ENCODE measurements at regions not wholly inside any gene's neighbourhood (a gene's known extent, or its start where the extent isn't known, plus 50 kb on each side); places are given as distances from the start of the nearest gene placed in this dataset.

- no peak for DNase-seq (ENCODE audit: low read depth)
- TF ChIP-seq CTCF (IDR thresholded peaks at IDR 0.05; ENCODE audit: insufficient read depth, low read length) = no peak
- H3K4me3 ChIP-seq (ENCODE audit: low read depth, low read length) = no peak overlapping the region
These were observed 350.5 kb upstream of the NRG3 start for GRCh38 chr10:81524467-81524866.

- no peak for TF ChIP-seq CTCF (IDR thresholded peaks at IDR 0.05; ENCODE audit: insufficient read depth, low read length)
These were observed 342.6 kb upstream of the NRG3 start for GRCh38 chr10:81532403-81532802.

GRCh38 chr10:81534991-81535390, 340.0 kb upstream of the NRG3 start:
- no peak for DNase-seq (ENCODE audit: low read depth)
- H3K4me3 ChIP-seq (ENCODE audit: low read depth, low read length) = no peak overlapping the region
- no peak for TF ChIP-seq CTCF (IDR thresholded peaks at IDR 0.05; ENCODE audit: insufficient read depth, low read length)

More at GRCh38 chr10:81532403-81532802, 342.6 kb upstream of the NRG3 start:
- DNase-seq (ENCODE audit: low read depth) = no peak
- H3K4me3 ChIP-seq (ENCODE audit: low read depth, low read length) = no peak overlapping the region

GRCh38 chr10:81541517-81541916, 333.5 kb upstream of the NRG3 start:
- H3K4me3 ChIP-seq (ENCODE audit: low read depth, low read length) = no peak overlapping the region
- TF ChIP-seq CTCF (IDR thresholded peaks at IDR 0.05; ENCODE audit: insufficient read depth, low read length) = no peak
- no peak for DNase-seq (ENCODE audit: low read depth)

GRCh38 chr10:81546243-81546642, 328.8 kb upstream of the NRG3 start:
- no peak overlapping the region for H3K4me3 ChIP-seq (ENCODE audit: low read depth, low read length)
- DNase-seq (ENCODE audit: low read depth) = no peak
- TF ChIP-seq CTCF (IDR thresholded peaks at IDR 0.05; ENCODE audit: insufficient read depth, low read length) = no peak

GRCh38 chr10:81548160-81548559, 326.8 kb upstream of the NRG3 start:
- no peak for TF ChIP-seq CTCF (IDR thresholded peaks at IDR 0.05; ENCODE audit: insufficient read depth, low read length)
- DNase-seq (ENCODE audit: low read depth) = no peak
- H3K4me3 ChIP-seq (ENCODE audit: low read depth, low read length) = no peak overlapping the region

- TF ChIP-seq CTCF (IDR thresholded peaks at IDR 0.05; ENCODE audit: insufficient read depth, low read length) = no peak
- H3K4me3 ChIP-seq (ENCODE audit: low read depth, low read length) = no peak overlapping the region
- no peak for DNase-seq (ENCODE audit: low read depth)
These were observed 310.9 kb upstream of the NRG3 start for GRCh38 chr10:81564143-81564542.
